ENCODE measurements at regions not wholly inside any gene's neighbourhood (a gene's known extent, or its start where the extent isn't known, plus 50 kb on each side); places are given as distances from the start of the nearest gene placed in this dataset.
"Not testable (repeated sequence)": the region's sequence is repeated elsewhere in the genome, so short reads cannot be mapped to it uniquely, and the experiment has no call there.

GRCh38 chr1:181205901-181206300 is 117.4 kb downstream of the IER5 start:
- DNase-seq: no peak

GRCh38 chr1:181206513-181206912 is 118.0 kb downstream of the IER5 start:
- DNase-seq: no peak

- no peak for DNase-seq
Observed at GRCh38 chr1:181206979-181207790, 118.7 kb downstream of the IER5 start.

- no peak for DNase-seq
Observed at GRCh38 chr1:181208083-181208482, 119.6 kb downstream of the IER5 start.

- no peak for DNase-seq
Observed at GRCh38 chr1:181208967-181209366, 120.5 kb downstream of the IER5 start.

GRCh38 chr1:181213056-181213455 is 124.6 kb downstream of the IER5 start:
- no peak for DNase-seq

GRCh38 chr1:181216591-181216994 is 128.1 kb downstream of the IER5 start:
- no peak for DNase-seq

- DNase-seq: no peak
Observed at GRCh38 chr1:181219938-181220337, 131.4 kb downstream of the IER5 start.

GRCh38 chr1:181221078-181221477 is 132.6 kb downstream of the IER5 start:
- DNase-seq: no peak

- no peak for DNase-seq
Observed at GRCh38 chr1:181222972-181223505, 134.5 kb downstream of the IER5 start.

GRCh38 chr1:181226728-181227127 is 138.2 kb downstream of the IER5 start:
- not testable (repeated sequence) for DNase-seq

GRCh38 chr1:181239086-181239485 is 150.6 kb downstream of the IER5 start:
- no peak for DNase-seq

- not testable (repeated sequence) for DNase-seq
Observed at GRCh38 chr1:181246320-181246719, 157.8 kb downstream of the IER5 start.

- DNase-seq: not testable (repeated sequence)
Observed at GRCh38 chr1:181248361-181248760, 159.9 kb downstream of the IER5 start.

GRCh38 chr1:181249186-181249585 is 160.7 kb downstream of the IER5 start:
- DNase-seq: no peak

GRCh38 chr1:181250038-181250437 is 161.5 kb downstream of the IER5 start:
- no peak for DNase-seq

GRCh38 chr1:181251001-181251712 is 162.7 kb downstream of the IER5 start:
- no peak for DNase-seq

GRCh38 chr1:181251713-181252075 is 163.2 kb downstream of the IER5 start:
- DNase-seq: no peak

GRCh38 chr1:181253601-181254000 is 165.1 kb downstream of the IER5 start:
- DNase-seq: not testable (repeated sequence)

- DNase-seq: no peak
Observed at GRCh38 chr1:181255270-181255929, 166.9 kb downstream of the IER5 start.

GRCh38 chr1:181257117-181257516 is 168.6 kb downstream of the IER5 start:
- no peak for DNase-seq

GRCh38 chr1:181259026-181259745 is 170.7 kb downstream of the IER5 start:
- DNase-seq: no peak

- DNase-seq: no peak
Observed at GRCh38 chr1:181260271-181260670, 171.8 kb downstream of the IER5 start.
